AG20443 (cell line): ENCODE measurements at regions not wholly inside any gene's neighbourhood (a gene's known extent, or its start where the extent isn't known, plus 50 kb on each side); places are given as distances from the start of the nearest gene placed in this dataset.

Source experiments
- DNase-seq: peaks from one replicate; pipeline ENCODE4 v3.0.0; 2012; ENCODE audit warnings: low spot score, mixed read lengths

DNA sequence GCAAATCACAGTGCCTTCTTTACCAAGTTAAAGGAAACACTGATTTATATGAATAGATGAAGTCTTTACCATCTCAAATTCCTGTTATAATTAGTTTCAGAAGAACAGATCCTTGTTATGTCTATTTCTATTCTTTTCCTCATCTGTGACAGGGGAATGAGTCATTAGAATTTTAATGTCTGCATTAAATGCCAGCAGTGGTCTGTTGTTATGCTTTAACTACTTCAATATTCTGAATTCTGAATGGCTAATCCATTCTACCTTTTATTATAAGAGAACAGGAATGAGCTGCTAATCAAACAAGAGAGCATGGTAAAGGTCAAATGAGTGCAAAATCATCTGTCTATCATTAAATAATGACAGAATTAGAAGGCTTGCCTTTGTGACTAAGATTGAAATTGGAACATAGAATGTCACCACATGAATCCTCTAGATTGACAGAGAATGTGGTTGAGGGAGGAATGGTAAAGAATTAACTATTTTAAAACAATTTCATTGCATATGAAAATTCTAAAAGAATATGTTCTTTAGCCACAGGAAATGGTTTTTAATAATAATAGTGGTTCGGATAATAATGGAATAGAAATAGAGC lies 935.5 kb downstream of the ADGRL3 start:
- DNase-seq = no peak

DNA sequence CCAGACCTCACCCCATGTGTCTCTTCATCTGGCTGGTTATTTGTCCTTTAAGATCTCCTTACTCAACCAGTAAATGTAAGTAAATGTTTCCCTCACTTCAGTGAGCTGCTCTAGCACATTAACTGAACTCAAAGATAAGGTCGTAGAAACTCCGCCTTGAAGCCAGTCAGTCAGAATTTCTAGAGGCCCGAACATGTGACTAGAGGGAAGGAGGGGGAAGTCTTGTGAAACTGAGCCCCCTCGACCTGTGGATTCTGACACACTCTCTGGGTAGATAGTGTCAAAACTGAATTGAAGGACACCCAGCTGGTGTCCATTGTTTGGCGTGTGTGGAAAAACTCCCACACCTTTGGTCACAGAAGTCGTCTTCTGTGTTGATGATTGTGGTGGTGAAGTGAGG lies 933.9 kb downstream of the ADGRL3 start:
- no peak for DNase-seq

DNA sequence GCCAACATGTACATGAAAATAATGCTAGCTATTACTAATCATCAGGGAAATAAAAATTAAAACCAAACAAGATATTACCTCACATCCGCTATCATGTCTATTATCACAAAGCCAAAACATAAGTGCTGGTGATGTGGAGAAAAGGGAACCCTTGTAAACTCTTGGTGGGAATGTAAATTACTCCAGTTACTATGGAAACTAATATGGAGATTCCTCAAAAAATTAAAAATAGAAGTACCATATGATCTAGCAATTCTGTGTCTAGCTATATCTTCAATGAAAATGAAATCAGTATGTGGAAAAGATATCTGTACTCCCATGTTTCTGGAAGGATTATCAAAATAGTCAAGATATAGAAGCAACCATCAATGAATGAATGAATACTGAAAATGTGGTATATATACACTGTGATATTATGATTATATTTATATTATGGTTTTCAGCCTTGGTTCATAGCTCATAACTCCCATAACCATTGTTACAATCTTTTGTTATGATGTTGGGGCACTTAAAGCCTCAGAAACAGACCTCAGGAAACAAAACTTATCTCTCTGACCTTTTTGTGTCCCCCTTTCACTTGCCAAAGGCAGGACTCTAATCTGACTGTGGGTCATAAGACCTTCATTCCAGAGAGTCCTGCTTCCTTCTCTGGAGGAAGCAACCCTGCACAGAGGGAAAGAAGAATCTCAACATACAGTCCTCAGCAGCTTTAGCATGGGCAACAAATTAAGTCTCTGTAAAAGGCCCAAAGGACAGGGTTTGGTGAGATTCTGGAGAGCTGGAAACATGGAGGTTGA lies 933.2 kb downstream of the ADGRL3 start:
- no peak for DNase-seq

DNA sequence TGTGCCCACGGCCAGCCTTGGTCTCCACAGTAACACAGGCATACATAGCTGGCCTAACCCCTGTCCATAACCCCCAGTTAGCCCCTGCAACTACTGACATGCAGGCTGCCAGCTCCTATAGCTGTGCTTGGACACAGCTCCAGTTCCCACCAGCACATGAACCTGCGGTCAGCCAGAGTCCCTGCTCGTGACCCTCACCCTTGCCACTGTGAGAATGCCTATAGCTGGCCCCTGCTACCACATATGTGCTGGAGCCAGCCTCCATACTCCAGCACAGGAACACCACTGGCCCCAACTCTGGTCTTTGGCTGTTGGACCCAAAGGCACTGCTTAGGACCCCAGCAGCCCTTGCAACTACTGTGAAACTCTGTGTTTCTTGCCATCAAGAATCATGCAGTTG lies 930.9 kb downstream of the ADGRL3 start:
- no peak for DNase-seq

DNA sequence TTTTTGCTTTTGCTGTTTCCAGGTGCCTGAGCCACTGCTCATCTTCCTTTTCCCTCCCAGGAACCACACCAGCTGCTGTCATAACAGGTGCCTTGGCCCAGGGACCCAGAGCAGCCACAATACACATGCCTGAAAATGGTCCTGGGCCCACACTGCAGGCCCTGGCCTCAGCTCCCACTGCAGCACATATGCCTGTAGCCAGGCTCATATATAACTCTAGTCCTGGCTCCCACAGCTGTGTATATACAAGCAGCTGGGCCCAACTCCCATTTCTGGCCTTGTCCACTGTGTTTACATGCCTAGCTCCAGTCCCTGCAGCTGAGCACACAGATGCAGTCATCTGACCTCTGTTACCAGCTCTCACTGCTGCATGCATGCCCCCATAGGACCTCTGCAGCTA lies 930.5 kb downstream of the ADGRL3 start:
- DNase-seq = no peak

DNA sequence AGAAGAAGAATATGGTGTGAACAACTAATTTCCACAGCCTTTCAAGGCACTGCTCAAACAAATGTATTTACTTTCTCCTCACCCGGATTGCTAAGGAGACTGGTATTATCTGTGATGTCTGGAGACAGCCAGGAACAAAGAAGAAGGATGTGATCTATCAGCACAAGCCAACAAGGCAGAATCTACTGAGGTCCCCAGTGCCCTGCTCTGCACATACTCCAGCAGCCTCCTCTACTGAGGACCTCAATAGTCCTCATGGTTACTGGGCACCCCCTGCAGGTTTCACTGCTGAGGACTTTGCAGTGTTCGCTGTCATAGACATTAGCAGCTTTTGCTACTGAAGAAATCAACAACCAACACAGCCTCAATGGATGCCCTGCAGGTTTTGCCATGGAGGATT lies 930.1 kb downstream of the ADGRL3 start:
- no peak for DNase-seq
